Posterior cingulate gyrus (tissue), 11 donors: ENCODE measurements at regions not wholly inside any gene's neighbourhood (a gene's known extent, or its start where the extent isn't known, plus 50 kb on each side); places are given as distances from the start of the nearest gene placed in this dataset.
"Not testable (repeated sequence)": the region's sequence is repeated elsewhere in the genome, so short reads cannot be mapped to it uniquely, and the experiment has no call there.

ENCODE experiments used
- DNase-seq, 10 donors: peaks; one replicate each; pipeline versions ENCODE4 v3.0.0 to v3.0.0-alpha.2; 2020 to 2021; ENCODE audit warnings: mixed read lengths in 3 of 10
- intact Hi-C: fragments of 100-400 bp; cut with DNase I; formaldehyde crosslinking; loops from one replicate; pipeline ENCODE4 v1.15.1; 2023

- intact Hi-C loops, result no loop called here
- DNase-seq, result no peak
Measured at GRCh38 chr18:62629031-62629430, 86.3 kb upstream of the PHLPP1 start.

DNA sequence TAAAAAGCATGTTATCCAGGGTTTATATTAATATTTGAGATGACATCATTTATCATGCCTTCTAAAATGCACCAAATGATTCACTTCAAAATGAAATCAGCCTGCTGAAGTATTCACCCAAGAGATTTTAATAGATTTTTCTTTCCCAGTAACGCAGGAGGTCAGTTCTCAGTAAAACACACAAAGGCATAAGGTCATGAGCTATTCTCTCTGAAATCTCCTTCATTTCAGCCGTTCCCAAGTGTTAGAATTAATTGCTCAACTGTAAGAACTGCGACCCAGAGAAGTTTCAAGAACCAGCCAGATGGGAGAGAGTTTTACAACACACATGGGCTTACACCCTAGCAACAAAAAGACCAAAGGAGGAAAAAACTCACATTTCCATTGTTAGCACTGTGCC, 84.2 kb upstream of the PHLPP1 start:
- no peak for DNase-seq
- intact Hi-C loops, result no loop called here

- no peak for DNase-seq
- intact Hi-C loops, result no loop called here
Measured at GRCh38 chr18:62632788-62633455, 82.4 kb upstream of the PHLPP1 start.

DNA sequence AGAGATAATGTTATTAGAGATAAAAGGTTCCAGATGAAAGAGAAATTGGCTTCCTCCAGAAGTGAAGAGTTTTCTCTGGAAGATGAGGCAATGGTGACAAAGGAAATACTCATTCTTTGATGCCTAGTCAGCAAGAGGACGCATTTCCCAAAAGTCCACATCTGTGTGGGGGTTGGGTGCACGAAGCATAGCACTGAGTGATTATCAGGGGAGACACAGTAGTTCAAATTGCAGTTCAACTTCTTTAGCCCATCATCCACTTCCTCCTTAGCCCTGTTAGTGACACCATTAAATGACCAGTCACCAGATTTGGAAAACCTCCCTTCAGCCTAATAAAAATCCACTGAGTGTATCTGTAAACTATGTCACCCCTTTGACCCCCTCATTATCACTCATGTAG, 80.9 kb upstream of the PHLPP1 start:
- no peak for DNase-seq
- intact Hi-C loops, result no loop called here

DNA sequence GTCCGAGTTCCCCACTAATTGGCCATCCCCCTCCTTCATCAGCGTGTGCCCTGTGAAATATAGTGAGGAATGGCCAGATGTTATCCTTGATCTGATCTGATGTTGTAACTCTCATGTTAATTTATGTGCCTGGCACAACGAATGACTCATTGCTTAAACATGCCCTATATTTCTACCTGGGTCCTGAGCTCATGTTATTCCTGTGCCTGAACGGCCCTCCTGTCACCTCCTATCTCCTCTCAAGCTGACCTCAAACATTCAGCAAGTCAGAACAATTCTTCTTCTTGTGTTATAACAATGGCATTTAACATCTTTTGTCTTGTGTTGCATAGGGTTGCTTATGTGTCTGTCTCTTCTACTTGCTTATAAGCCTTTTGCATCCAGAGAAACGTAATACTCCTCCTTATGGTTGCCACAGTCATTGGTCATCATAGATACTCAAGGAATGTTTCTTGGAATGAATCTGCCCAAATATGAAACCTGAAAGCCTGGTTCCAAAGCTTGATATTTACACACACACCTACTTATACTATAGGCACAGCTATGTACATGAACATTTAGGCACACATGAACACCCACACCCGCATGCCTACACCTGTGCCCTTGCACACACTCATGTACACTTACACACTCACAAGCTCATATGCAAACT, 80.2 kb upstream of the PHLPP1 start:
- intact Hi-C loops, result no loop called here
- DNase-seq, result no peak

- intact Hi-C loops, result no loop called here
- DNase-seq, result no peak
Measured at GRCh38 chr18:62637403-62637802, 77.9 kb upstream of the PHLPP1 start.

DNA sequence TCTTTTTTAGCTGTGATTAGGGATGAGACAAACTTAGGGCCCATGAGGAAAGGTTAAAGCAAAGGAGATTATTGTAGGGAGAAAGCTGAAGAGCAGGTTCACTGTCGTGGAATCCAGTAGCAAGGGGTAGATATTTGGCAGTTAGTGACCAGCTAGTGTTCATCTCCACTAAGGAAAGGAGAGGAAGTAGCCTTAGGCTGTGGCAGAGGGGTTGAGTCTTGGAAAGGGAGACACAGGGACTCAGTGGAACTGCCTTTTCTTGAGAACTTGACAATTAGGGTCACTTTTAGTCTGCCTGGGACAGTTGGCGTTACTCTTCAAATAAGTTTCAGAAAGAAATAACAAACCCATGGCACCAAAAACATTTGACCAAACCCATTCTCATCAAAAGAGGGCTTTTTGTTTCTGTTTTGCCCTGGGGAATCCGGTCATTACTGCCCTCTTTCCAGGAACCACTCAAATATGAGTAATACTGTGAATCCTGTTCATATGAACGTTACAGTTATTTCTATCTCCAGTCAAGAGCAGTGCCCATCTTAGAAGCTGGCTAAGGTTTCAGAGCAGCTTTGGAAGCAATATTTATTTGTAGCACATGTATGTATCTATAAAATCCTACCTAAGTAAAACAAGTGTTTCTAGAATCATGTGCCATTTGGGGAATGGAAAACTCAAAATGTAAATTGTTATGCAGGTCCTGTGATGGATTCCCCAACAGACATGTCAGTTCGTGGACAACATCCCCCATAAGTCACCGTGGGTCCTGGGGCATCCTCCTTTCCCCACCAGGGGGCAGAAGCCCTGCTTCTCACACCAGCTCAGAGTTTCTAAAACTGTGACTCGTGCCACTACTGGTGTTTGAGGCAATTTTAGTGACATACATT, 77.3 kb upstream of the PHLPP1 start:
- intact Hi-C loops, result no loop called here
- peak in 2 of 10 donors; percentile 20 to 21 for DNase-seq

- DNase-seq, result no peak
- intact Hi-C loops, result no loop called here
Measured at GRCh38 chr18:62643181-62643580, 72.2 kb upstream of the PHLPP1 start.

DNA sequence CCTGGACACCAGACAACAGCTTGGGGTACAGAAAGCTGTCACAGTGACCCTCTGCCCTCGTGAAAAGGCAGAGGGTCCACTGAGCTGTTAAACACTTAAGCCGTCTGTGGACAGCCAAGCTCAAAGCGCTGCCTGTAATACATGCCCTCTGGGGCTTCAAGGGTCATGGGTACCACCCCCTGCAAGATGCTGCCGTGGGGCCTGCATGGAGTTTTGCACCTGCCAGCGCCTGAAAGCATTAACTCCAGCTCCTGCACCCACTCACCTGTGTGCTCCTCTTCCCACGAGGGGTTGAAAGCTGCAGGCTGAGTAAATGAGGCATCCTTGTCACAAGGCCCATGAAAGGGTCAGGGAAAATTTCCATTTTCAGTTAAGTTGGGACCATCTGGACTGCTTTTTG, 70.6 kb upstream of the PHLPP1 start:
- no peak for DNase-seq
- intact Hi-C loops, result no loop called here

GRCh38 chr18:62647179-62647578, 68.2 kb upstream of the PHLPP1 start:
- DNase-seq, result no peak
- intact Hi-C loops, result no loop called here

DNA sequence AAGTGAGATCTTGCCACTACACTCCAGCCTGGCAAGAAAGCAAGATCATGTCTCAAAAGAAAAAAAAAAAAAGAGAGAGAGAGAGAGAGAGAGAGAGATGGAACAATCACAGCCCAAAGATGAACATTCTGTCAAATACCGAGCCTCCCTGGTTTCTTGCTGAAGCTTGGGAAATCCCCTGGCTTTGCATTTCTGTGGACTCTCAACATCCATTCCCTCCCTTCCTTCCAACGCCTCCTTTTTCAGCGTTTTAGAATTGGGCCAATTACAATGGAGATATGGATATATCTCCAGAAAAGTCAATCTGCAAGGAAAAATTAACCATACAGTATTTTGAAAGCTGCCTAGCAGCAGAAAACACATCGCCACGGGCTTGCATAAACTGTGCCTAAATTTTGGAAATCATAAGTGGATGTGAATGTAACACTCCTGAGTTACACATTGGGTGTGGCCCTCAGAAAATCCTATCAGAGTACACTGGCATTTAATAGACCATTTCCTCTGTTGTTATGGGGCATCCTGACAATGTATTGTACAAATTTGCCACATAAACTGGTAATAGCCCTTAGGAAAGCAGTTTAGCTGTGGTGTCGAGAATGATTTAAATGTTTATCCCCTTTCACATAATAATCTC, 67.2 kb upstream of the PHLPP1 start:
- DNase-seq, result no peak
- intact Hi-C loops, result no loop called here

- DNase-seq, result no peak
- intact Hi-C loops, result no loop called here
Measured at GRCh38 chr18:62651276-62652056, 63.9 kb upstream of the PHLPP1 start.

DNA sequence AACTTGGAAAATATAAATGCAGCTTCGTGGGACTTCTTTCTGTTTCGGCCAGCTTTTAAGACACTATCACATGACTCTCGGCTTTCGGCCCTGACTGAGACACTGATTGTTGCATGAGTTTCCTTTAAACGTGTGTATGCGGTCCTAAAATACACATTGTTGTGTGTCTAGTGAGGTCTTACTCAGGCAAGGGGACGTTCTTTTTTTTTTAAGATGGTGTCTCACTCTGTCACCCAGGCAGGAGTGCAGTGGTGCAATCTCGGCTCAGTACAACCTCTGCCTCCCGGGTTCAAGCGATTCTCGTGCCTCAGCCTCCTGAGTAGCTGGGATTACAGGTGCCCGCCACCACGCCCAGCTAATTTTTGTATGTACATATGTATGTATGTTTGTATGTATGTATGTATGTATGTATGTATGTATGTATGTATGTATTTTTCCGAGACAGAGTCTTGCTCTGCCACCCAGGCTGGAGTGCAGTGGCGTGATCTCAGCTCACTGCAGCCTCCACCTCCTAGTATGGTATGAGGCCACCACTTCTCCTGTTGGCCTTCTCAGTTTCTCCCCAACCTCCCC, 63.2 kb upstream of the PHLPP1 start:
- DNase-seq, intact Hi-C loops: not testable (repeated sequence)

- no peak for DNase-seq
- intact Hi-C loops, result no loop called here
Measured at GRCh38 chr18:62655520-62656219, 59.7 kb upstream of the PHLPP1 start.

DNA sequence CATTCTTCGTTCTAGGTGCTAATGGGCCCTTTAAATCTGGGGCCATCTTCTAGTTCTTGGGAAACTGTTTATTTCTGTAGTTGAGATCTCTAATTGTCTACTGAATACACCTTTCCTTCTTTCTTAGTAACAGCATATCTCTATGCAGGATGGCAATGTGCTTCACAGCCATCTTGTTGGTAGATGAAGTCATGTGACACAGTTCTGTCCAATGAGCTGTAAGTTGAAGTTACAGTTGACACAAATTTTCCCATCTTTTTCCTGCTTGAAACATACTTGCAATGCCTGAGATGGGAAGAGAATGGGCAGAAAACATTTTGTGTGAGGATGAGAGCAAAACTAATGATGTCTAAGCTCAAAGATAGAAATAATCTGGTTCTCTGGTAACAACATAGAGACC, 57.3 kb upstream of the PHLPP1 start:
- intact Hi-C loops, result no loop called here
- DNase-seq, result no peak

- intact Hi-C loops, result no loop called here
Measured at GRCh38 chr18:62659698-62660097, 55.6 kb upstream of the PHLPP1 start.

GRCh38 chr18:62660691-62661090, 54.6 kb upstream of the PHLPP1 start:
- intact Hi-C loops, result no loop called here

More at GRCh38 chr18:62659698-62660097, 55.6 kb upstream of the PHLPP1 start:
- no peak for DNase-seq

GRCh38 chr18:62663731-62664336, 51.5 kb upstream of the PHLPP1 start:
- intact Hi-C loops, result no loop called here

More at GRCh38 chr18:62660691-62661090, 54.6 kb upstream of the PHLPP1 start:
- DNase-seq, result no peak

DNA sequence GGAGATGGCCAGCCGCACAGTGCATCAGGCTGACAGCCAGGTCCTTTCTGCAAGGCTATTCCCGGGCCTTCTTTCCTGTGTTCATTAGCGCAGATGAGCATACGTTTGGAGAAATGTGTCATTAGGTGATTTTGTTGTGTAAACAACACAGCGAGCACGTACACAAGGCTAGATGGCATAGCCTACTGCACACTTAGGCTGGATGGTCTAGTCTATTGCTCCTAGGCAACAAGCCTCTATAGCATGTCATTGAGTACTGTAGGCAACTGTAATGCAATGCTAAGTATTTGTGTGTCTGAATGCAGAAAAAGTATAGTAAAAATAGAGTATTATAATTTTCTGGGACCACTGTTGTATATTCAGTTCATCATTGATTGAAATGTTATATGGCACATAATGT, 50.9 kb upstream of the PHLPP1 start:
- DNase-seq, result no peak
- intact Hi-C loops, result no loop called here

More at GRCh38 chr18:62663731-62664336, 51.5 kb upstream of the PHLPP1 start:
- no peak for DNase-seq
